ENCODE measurements at regions not wholly inside any gene's neighbourhood (a gene's known extent, or its start where the extent isn't known, plus 50 kb on each side); places are given as distances from the start of the nearest gene placed in this dataset.

DNA sequence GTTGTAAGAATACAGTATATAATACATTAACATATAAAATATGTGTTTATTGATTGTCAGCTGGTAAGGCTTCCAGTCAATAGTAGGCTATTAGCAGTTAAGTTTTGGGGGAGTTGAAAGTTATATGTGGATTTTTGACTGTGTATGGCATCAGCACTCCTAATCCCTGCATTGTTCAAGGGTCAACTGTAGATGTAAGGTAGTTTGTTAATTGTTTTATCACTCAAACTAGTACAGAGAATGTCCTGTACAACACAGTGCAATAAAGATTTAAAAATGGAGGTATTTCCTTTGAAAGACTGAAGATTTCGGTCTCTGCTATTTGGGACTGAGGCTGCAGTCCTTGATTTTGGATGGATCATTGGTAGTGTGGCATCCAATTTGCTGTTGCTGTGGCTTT, 484.4 kb downstream of the KDM4C start:
- no peak for DNase-seq (ENCODE audit: low read depth in 2 of 2)

DNA sequence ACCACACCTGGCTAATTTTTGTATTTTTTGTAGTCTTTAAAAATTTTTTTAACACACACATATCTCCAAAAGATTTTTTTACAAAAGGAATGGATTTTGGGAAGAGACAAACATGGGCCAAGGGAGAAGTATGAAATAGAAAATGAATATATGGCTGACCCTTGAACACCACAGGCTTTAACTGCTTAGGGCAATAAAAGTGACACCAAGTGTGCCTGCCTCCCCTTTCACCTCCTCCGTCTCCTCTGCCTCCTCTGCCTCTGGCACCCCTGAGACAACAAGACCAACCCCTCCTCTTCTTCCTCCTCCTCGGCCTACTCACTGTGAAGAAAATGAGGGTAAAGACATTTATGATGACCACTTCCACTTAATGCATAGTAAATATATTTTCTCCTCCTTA, 483.9 kb downstream of the KDM4C start:
- no peak for DNase-seq (ENCODE audit: low read depth in 2 of 2)

DNA sequence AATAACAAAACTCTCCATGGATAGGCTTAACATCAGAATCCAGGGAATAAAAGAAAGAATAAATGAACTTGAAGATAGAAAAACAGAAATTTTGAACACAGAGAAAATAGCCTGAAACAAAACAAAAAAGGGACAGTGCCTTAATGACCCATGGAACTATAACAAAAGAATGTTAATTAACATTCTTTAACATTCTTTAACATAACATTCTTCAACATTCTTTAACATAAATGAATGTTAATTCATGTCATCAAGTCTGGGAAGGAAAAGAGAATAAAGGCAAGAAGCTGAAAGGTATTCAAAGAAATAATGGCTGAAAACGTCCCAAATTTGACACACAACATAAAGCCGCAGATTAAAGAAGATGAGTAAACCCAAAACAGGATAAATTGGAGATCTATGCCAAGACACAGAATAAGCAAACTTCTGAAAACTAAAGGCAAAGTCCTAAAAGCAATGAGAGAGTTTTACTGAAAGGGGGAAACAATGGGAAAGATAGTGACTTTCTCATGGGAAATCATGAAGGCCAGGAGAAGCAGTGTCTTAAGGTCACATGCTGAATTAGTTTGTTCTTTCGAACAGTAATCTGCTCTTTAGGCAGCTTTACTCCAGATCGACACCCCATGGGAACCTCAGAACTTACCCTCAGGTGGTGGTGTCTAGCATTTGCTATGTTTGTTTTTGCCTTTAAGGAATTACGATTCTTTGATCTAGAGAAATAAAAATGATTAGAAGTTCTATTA, 483.0 kb downstream of the KDM4C start:
- DNase-seq (ENCODE audit: low read depth in 2 of 2) = no peak

DNA sequence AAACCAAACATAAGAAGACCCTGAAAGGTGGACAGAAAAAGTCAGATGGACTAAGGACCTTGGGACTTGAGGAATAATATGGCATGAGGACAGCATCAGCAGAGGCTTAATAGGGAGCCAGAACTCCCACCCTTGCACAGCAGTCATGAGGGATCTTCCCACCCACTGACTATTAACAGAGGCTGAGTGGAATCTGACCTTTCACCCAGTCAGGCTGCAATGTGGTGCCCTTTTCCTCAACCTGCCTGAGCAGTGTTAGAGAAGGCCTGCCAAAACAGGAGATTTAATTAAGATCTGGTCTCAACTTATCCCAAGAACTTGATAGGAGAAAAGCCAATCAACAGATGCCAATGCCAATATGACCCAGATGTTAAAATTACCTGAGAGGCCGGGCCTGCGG, 481.9 kb downstream of the KDM4C start:
- no peak for DNase-seq (ENCODE audit: low read depth in 2 of 2)

DNA sequence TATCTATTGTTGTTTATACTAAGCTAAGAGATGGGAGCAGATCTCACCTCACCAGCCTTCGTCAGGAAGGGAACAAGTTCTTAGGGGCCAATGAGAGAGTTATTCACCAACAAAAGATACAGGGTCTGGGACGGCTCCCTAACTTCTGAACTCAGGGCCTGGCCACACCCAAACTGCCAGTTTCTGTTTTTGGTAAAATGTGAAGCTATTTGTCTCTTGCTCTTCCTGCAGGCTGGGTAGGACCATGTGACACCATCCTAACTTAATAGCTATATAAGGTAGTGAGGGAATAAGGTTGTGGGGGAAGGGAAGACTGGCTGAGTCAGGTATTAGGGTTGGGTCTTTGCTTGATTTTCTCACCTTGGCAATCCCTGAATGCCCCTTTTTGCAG, 480.5 kb downstream of the KDM4C start:
- DNase-seq (ENCODE audit: low read depth in 2 of 2) = no peak

DNA sequence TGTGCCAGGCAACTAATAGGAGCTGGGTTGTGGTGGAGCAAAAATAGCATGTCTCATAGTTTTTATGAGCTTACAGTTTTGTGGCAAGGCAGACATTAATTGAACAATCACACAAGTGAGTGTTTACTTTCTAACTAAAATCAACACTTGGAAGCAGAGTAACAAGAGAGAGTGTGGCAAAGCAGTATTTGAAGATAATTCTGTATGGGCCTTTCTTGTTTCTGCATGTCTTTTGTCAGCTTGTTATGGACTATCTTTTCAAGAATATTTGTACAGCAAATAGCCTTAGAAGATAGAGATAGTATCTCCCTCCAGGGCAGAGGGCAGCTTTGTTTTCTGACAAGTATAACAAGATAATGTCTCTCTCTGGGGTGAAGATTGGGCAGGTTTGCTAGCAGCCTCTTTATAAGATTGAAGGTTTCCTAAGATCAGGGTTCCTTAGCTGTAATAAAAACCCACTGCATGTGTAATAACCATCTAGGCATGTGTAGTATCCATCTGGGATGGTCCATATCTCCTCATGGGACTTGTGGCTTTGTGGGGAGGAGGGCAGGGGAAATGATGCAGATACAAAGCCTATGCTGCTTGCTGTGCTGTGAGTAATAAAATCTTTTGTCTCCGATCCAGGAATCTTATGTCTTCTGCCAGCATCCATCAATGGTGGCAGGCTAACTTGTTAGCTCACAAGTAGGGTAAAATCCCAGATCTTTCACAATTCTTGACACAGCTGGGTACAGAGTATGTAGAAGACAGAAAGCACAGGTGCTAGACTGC, 479.9 kb downstream of the KDM4C start:
- DNase-seq (ENCODE audit: low read depth in 2 of 2) = peak; percentile 76 to 78

DNA sequence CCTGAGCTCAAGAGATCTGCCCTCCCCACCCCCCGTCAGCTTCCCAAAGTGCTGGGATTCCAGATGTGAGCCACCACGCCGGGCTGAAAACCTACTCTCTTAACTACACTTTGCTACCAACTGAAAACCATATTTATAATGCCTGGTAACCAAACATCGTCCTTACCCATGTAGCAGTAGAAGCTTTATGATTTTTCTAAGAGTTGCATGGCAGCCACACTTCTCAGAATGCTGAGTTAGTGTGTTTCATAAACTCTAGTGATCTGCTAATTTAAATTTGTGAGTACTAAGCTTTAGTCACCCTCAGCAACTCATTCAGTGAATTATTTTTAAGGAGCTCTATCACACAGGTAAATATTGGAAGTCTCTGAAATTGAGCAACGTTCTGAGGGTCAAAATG, 478.4 kb downstream of the KDM4C start:
- DNase-seq (ENCODE audit: low read depth in 2 of 2) = no peak

DNA sequence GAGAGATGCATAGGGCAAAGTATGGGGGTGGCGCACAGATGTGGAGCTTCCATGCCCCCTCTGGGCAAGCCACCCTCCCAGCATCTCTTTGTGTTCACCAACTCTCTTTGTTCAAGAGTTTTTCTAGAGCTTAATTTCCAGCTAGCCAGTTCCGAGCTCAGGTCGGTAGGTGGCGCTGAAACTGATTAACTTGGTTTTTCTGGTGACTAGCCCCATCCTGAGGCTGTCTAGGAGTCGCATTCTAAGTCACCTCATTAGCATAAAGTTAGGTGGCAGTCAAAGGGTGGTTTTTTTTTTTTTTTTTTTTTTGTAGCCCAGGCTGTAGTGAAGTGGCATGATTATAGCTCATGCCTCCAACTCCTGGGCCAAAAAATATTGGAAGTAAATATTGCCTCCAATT, 476.4 kb downstream of the KDM4C start:
- DNase-seq (ENCODE audit: low read depth in 2 of 2) = no peak

DNA sequence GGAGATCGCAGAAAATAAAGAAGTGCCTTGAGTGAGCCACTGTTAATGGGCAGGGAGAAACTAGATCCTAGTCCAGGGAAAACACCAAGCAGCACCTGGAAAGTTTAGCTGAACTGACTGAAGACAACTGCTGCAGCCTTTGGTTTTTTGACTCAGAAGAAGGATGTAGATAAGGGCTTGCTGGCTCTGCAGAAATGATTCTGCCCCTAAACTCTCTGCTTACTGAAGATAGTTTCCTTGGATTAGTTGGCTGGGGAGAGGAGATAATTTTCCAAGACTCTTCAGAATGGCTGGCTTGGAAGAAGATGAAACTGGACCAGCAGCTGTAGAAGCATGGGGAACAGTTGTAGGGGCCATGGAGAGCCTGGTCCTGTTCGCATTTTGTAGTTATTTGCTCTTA, 471.8 kb downstream of the KDM4C start:
- no peak for DNase-seq (ENCODE audit: low read depth in 2 of 2)

DNA sequence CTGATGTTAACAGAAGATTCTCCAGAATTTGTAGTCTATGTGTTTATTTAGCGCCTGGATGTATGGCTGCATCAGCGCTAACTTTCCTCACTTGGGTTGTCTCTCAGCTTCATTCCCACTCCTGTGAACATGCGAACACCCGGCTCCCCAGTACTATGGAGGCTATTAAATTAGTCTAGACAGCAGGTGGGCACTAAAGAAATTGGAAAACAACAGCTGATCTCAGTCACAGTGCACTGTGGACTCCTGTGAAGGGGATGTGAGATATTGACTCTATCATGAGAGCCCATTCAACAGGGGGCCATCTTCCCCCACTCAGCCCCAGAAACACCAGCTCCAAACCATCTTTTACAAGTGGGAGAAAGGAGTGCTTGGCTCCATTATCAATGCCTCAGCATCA, 471.0 kb downstream of the KDM4C start:
- DNase-seq (ENCODE audit: low read depth in 2 of 2) = no peak

DNA sequence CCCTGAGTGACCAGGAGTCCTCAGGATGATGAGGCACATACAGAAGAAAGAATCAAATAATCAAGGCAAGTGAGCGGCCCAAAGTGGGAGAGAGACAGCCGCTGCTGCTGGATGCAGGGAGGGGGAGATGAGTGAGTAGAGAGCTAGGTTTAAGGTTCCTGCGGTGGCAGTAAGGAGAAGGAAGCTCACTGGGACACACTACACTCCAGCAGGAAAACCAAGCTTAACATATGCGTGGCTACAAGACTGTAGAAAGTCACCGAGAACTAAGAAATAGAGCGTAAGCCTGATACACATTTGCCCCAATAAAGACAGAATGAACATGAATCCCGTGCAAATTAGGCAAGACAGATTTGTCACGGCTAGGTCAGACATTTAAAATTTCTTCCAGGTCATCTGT, 470.2 kb downstream of the KDM4C start:
- DNase-seq (ENCODE audit: low read depth in 2 of 2) = no peak

DNA sequence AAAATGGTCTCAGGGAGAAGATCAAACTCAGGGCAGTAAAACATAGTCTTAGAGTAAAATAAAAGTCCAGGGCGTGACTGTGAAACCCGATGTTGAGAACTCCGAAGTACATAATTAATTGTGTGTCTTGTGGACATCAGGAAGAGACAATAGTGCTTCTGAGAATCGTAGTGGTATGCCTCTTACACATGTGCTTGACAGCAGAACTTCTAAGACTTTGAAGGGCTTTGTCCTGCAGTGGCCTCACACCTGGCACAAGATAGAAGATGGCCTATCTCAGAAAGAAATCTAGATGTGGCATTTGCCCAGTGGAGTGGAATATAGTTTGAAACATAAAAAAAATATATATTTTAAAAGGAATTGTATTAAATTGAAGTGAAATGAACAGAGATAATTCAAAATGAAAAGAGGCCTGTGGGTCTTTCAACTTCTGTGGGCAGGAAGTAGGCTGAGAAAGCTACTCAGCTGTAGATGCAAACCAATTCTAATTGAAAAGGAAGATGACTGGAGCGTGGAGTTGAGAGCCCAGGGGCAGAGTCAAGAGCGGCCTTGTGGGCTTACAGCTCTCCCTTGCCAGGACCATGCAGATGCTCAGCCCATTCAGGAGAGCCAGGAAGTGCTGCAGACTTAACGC, 468.4 kb downstream of the KDM4C start:
- no peak for DNase-seq (ENCODE audit: low read depth in 2 of 2)

Measured in fibroblast of skin of left quadriceps (primary cell).